Neural cell (in vitro differentiated cells): ENCODE measurements at regions not wholly inside any gene's neighbourhood (a gene's known extent, or its start where the extent isn't known, plus 50 kb on each side); places are given as distances from the start of the nearest gene placed in this dataset.

Experiments
- EP300 ChIP-seq: fragments of 450-650 bp; conservative IDR thresholded peaks from 2 replicates; pipeline ENCODE4 v1.6.1; 2014; ENCODE audit warnings: antibody characterized with exemption, mild to moderate bottlenecking, moderate library complexity; ENCODE audit not compliant: poor library complexity, severe bottlenecking
- EZH2 ChIP-seq: fragments of 200-600, 300-800 bp; shearing (Covaris generic), sonication (generic); IDR thresholded peaks from 2 replicates; pipeline ENCODE4 v1.6.1; 2014; ENCODE audit warnings: antibody characterized with exemption, low read length, borderline replicate concordance, mild to moderate bottlenecking; ENCODE audit not compliant: insufficient read depth, poor library complexity, severe bottlenecking
- MXI1 ChIP-seq: fragments of 450-650 bp; conservative IDR thresholded peaks from 2 replicates; pipeline ENCODE4 v1.6.1; 2014; ENCODE audit warnings: antibody characterized with exemption, mild to moderate bottlenecking; ENCODE audit not compliant: poor library complexity, severe bottlenecking
- POLR2AphosphoS5 ChIP-seq: IDR thresholded peaks from 2 replicates; pipeline ENCODE4 v1.6.1; 2012
- RAD21 ChIP-seq: fragments of 450-650 bp; conservative IDR thresholded peaks from 2 replicates; pipeline ENCODE4 v1.6.1; 2014; ENCODE audit warnings: antibody characterized with exemption, mild to moderate bottlenecking, moderate library complexity
- TAF1 ChIP-seq: IDR thresholded peaks from 2 replicates; pipeline ENCODE4 v1.6.1; 2012; ENCODE audit warnings: low read depth
- TF ChIP-seq, protein P1 (sequence below): fragments of 450-650 bp; IDR thresholded peaks from 2 replicates; pipeline ENCODE4 v1.5.1; 2014; ENCODE audit warnings: antibody characterized with exemption, mild to moderate bottlenecking, moderate library complexity; ENCODE audit not compliant: poor library complexity, severe bottlenecking
- TF ChIP-seq, protein P2 (sequence below): IDR thresholded peaks from 2 replicates; pipeline ENCODE4 v1.6.1; 2012; ENCODE audit warnings: borderline replicate concordance

DNA sequence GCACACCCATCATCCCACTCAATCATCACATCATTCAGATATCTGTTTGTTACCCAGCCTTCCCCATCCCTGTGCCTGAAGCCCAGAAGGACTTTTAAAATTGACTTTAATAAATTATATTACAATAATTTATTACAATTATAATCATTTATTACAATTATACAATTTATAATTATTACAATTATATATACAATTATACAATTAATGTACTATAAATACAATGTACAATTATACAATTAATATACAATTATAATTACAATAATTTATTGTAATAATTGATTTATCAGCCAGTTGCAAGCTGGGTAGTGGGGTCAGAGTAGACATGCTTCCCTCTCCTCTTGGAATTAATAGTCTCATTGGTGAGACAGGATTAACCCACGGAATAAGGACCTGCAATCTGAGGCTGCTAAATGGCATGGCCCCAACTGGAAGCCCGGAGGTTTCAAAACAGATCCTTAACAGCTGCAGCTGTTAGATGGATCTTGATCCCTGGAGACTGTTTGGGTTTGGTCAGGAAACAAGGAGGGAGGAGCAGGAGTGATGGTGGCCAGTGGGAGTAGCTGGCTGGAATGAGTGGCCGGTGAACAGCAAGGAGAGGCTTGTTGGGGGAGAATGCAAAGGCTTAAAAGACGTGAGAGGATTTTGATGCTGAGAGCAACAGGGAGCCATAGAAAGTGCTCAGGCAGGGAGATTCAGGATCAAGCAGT is 402.8 kb upstream of the PODXL start:
- TF ChIP-seq EZH2: no peak
- TF ChIP-seq, protein P1, sequence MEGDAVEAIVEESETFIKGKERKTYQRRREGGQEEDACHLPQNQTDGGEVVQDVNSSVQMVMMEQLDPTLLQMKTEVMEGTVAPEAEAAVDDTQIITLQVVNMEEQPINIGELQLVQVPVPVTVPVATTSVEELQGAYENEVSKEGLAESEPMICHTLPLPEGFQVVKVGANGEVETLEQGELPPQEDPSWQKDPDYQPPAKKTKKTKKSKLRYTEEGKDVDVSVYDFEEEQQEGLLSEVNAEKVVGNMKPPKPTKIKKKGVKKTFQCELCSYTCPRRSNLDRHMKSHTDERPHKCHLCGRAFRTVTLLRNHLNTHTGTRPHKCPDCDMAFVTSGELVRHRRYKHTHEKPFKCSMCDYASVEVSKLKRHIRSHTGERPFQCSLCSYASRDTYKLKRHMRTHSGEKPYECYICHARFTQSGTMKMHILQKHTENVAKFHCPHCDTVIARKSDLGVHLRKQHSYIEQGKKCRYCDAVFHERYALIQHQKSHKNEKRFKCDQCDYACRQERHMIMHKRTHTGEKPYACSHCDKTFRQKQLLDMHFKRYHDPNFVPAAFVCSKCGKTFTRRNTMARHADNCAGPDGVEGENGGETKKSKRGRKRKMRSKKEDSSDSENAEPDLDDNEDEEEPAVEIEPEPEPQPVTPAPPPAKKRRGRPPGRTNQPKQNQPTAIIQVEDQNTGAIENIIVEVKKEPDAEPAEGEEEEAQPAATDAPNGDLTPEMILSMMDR: no peak
- no peak for TF ChIP-seq POLR2AphosphoS5
- TF ChIP-seq, protein P2, sequence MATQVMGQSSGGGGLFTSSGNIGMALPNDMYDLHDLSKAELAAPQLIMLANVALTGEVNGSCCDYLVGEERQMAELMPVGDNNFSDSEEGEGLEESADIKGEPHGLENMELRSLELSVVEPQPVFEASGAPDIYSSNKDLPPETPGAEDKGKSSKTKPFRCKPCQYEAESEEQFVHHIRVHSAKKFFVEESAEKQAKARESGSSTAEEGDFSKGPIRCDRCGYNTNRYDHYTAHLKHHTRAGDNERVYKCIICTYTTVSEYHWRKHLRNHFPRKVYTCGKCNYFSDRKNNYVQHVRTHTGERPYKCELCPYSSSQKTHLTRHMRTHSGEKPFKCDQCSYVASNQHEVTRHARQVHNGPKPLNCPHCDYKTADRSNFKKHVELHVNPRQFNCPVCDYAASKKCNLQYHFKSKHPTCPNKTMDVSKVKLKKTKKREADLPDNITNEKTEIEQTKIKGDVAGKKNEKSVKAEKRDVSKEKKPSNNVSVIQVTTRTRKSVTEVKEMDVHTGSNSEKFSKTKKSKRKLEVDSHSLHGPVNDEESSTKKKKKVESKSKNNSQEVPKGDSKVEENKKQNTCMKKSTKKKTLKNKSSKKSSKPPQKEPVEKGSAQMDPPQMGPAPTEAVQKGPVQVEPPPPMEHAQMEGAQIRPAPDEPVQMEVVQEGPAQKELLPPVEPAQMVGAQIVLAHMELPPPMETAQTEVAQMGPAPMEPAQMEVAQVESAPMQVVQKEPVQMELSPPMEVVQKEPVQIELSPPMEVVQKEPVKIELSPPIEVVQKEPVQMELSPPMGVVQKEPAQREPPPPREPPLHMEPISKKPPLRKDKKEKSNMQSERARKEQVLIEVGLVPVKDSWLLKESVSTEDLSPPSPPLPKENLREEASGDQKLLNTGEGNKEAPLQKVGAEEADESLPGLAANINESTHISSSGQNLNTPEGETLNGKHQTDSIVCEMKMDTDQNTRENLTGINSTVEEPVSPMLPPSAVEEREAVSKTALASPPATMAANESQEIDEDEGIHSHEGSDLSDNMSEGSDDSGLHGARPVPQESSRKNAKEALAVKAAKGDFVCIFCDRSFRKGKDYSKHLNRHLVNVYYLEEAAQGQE: no peak
- no peak for TF ChIP-seq EP300
- no peak for TF ChIP-seq TAF1
- no peak for TF ChIP-seq MXI1
- TF ChIP-seq RAD21: no peak
